ENCODE measurements at regions not wholly inside any gene's neighbourhood (a gene's known extent, or its start where the extent isn't known, plus 50 kb on each side); places are given as distances from the start of the nearest gene placed in this dataset.

DNA sequence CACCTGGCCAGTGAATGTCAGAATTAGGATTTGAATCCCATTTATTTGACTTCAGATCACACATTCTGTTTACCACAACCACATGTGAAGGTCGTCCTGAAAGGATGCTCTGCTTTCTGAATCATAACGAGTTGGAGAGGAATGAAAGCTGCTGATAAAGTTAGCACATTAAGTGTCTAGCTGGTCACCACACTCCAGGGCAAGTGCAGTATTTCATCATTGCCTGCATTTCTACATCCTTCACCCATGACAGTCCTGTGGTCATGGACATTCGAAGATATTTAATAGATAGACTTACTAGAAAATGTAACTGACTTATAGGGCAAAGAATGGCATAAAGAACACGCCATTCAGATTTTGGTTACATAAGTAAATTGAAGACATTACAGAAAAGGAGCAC lies 52.7 kb upstream of the ST6GALNAC3 start:
- TF ChIP-seq POLR2A (IDR thresholded peaks at IDR 0.05; ENCODE audit: low read length) (no peak), GATA1 (IDR thresholded peaks at IDR 0.05; ENCODE audit: low read depth, low read length) (no peak)
